Skin of body (tissue), 1 donor: ENCODE measurements at regions not wholly inside any gene's neighbourhood (a gene's known extent, or its start where the extent isn't known, plus 50 kb on each side); places are given as distances from the start of the nearest gene placed in this dataset.

Experiments
- DNase-seq: peaks from one replicate; lab custom pipeline; 2025; lab: John Stamatoyannopoulos, UW

GRCh38 chr9:90343366-90343765 lies 299.3 kb downstream of the DIRAS2 start:
- no peak for DNase-seq

GRCh38 chr9:90343991-90344390 lies 298.6 kb downstream of the DIRAS2 start:
- DNase-seq: no peak

- peak; percentile 5 for DNase-seq
These were observed 277.0 kb downstream of the DIRAS2 start for GRCh38 chr9:90365666-90366065.

GRCh38 chr9:90368241-90368640 lies 274.4 kb downstream of the DIRAS2 start:
- no peak for DNase-seq

- DNase-seq: no peak
These were observed 273.7 kb downstream of the DIRAS2 start for GRCh38 chr9:90368928-90369327.

- no peak for DNase-seq
These were observed 262.9 kb downstream of the DIRAS2 start for GRCh38 chr9:90379771-90380170.

GRCh38 chr9:90385146-90385545 lies 257.5 kb downstream of the DIRAS2 start:
- DNase-seq: no peak

- DNase-seq: no peak
These were observed 249.1 kb downstream of the DIRAS2 start for GRCh38 chr9:90393365-90394152.

GRCh38 chr9:90394871-90395270 lies 247.8 kb downstream of the DIRAS2 start:
- DNase-seq: no peak

- DNase-seq: no peak
These were observed 242.5 kb downstream of the DIRAS2 start for GRCh38 chr9:90400091-90400490.

GRCh38 chr9:90408659-90409058 lies 234.0 kb downstream of the DIRAS2 start:
- DNase-seq: no peak

- no peak for DNase-seq
These were observed 223.3 kb downstream of the DIRAS2 start for GRCh38 chr9:90419221-90419851.

- no peak for DNase-seq
These were observed 222.4 kb downstream of the DIRAS2 start for GRCh38 chr9:90420211-90420610.

- DNase-seq: no peak
These were observed 221.7 kb downstream of the DIRAS2 start for GRCh38 chr9:90420768-90421513.

- no peak for DNase-seq
These were observed 220.8 kb downstream of the DIRAS2 start for GRCh38 chr9:90421786-90422185.

GRCh38 chr9:90423661-90424193 lies 218.9 kb downstream of the DIRAS2 start:
- DNase-seq: no peak

GRCh38 chr9:90428517-90428916 lies 214.1 kb downstream of the DIRAS2 start:
- no peak for DNase-seq

- no peak for DNase-seq
These were observed 209.7 kb downstream of the DIRAS2 start for GRCh38 chr9:90432951-90433350.

- DNase-seq: peak; percentile 1
These were observed 209.2 kb downstream of the DIRAS2 start for GRCh38 chr9:90433398-90433941.

- no peak for DNase-seq
These were observed 200.8 kb downstream of the DIRAS2 start for GRCh38 chr9:90441814-90442213.

GRCh38 chr9:90442723-90443122 lies 199.9 kb downstream of the DIRAS2 start:
- no peak for DNase-seq
